Stimulated activated CD4-positive, alpha-beta T cell treated with anti-CD3 and anti-CD28 coated beads, Interleukin-4, amount 100 ng/mL, for 48 hours (primary cell): ENCODE measurements at regions not wholly inside any gene's neighbourhood (a gene's known extent, or its start where the extent isn't known, plus 50 kb on each side); places are given as distances from the start of the nearest gene placed in this dataset.
"Not testable (repeated sequence)": the region's sequence is repeated elsewhere in the genome, so short reads cannot be mapped to it uniquely, and the experiment has no call there.

Experiments
- DNase-seq, 2 donors: peaks; one replicate each; pipeline ENCODE4 v3.0.0-alpha.2; 2020; ENCODE audit warnings: low read depth in 2 of 2

DNA sequence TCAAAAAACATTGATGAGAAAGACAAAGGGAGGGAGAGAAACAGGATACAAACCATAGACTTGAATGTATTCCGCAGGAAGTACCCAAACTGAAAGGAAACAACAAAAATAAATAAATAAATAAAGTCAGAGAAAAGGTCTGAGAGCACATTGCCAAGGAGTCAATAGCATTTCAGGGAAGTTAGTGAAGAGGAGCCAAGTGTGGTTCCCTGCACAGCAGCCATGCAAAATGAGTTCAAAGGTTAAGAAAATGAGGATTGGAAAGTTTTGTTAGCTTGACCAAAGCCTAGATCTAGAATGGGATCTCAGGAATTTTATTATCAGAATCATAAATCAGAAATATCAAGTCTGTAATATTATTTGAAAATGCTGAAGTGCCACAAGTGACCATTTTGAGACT is 700.0 kb downstream of the MAFB start:
- DNase-seq: no peak

DNA sequence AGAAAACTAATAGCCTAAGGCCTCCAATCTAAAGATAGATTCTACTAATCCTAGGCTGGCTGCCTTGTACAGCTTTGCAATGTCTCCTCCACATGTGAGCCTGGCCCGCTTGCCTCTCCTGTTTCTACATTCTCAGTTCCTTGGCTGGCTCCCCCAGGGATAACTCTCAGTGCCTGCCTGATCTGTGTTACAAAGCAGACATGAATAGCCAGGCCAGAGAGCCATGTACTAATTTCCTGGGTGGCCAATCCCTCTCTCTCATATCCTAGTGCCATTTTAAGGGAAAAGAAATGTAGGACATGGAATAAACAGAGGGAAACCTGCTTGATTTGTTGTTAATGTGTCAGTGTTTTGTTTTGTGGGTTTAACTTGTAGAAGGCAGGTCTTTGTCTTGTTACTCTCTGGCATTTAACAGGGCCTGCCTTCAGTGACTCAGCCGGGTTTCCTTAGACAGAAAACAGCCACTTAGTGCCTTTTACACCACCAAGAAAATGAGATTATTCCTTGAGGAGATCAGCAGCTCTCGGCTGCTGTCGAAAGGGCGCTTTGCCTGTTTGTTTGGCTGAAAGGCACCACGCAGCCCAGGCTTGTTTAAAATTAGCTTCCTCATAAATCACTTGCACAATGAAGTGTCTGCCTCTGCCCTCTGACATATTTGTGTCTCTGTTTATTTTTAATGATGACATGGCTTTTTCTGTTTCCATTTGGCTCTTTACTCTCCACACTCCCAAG is 702.7 kb downstream of the MAFB start:
- no peak for DNase-seq

- no peak for DNase-seq
Measured at GRCh38 chr20:39985271-39985827, 703.7 kb downstream of the MAFB start.

- DNase-seq: no peak
Measured at GRCh38 chr20:39983655-39984054, 705.4 kb downstream of the MAFB start.

- no peak for DNase-seq
Measured at GRCh38 chr20:39983183-39983582, 705.9 kb downstream of the MAFB start.

- no peak for DNase-seq
Measured at GRCh38 chr20:39974966-39975501, 714.0 kb downstream of the MAFB start.

GRCh38 chr20:39968495-39968894 is 720.5 kb downstream of the MAFB start:
- DNase-seq: no peak

DNA sequence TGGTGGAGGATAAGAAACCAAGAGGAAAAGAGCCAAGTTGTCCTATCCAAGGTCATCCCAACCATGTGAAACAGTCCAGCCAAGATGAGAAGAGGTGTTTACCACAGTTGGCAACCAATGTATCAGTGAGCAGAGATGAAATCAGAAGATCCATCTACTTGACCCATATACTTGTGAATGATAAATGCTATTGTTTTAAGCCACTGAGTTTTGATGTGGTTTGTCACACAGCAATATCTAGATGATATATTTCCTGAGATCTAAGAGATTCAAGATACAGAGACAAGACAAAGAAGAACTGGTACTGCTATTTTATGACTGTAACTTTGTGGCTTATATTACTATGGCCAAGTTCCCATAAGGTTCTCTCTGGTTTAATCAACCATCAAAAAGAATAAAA is 721.2 kb downstream of the MAFB start:
- DNase-seq: no peak

GRCh38 chr20:39961637-39962244 is 727.3 kb downstream of the MAFB start:
- DNase-seq: no peak

DNA sequence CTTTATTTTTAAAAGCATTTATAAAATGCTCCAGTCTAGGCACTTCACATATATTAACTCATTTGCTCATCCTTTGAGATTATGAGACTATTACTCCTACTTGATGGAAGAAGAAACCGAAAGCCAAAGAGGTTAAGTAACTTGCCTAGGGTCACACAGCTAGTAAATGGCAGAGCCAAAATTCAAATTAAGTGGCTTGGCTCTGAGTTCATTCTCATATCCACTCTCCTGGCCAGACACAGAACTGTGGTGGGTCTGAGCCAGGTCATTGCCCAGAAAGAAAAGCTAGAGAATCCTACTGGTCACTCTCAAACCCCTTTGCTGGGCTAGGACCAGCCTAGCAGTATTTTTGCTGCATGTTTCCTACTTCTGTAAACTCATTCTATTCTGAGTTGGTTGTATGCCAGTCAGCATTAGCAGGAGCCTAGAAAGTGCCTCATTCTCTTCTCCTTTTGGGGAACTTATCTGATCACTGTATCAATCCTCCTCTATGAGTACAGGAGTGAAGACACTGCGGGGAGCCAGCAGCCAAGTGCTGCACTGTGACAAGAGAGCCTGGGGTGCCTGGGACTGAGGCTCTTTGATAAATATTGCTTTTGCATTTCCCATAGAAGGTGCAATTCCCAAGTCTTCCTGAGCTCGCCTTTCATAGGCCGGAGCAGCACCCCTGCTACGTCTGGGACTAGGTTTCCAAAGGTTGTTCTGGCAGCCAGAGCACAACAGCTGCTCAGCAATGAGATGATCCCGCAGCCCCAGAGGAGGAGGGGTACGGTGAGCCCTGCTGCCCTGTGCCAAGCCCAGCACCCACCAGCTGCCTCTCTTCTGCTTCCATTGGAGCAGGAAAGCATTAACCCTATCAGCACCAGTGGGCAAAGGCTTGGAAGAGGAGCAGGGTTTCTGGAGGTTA is 728.3 kb downstream of the MAFB start:
- DNase-seq: no peak

DNA sequence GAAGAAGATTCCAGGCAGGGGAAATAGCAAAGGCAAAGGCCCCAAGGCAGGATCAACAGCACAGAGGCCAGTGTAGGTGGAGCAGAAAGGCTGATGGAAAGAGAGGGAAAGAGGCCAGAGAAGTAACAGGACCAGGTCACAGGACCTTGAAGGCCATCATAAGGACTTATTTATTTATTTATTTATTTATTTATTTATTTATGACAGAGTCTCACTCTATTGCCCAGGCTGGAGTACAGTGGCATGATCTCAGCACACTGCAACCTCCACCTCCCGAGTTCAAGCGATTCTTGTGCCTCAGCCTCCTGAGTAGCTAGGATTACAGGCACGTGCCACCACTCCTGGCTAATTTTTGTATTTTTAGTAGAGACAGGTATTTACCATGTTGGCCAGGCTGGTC is 731.1 kb downstream of the MAFB start:
- DNase-seq: not testable (repeated sequence)

- DNase-seq: no peak
Measured at GRCh38 chr20:39954621-39955020, 734.4 kb downstream of the MAFB start.

GRCh38 chr20:39946931-39947330 is 742.1 kb downstream of the MAFB start:
- DNase-seq: no peak

- no peak for DNase-seq
Measured at GRCh38 chr20:39946053-39946810, 742.8 kb downstream of the MAFB start.

DNA sequence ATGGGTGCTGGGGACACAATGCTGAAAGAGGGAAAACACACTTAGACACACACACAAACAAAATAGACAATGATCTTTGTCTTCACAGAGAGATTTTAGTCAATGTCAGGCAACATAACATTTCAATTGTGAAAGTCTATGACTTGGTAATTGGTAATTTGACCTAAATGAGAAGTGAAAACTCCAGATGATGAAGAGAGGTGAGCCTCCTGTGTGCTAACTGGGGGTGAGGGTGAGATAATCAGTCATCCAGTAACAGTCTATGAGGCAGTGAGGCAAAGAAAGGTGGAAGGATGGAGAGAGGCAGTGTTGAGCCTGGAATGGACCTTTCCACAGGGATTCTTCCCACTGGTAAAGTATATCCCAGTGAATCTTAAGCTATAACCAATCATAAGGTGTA is 744.2 kb downstream of the MAFB start:
- DNase-seq: no peak

GRCh38 chr20:39943336-39943735 is 745.7 kb downstream of the MAFB start:
- DNase-seq: no peak

GRCh38 chr20:39941245-39941644 is 747.8 kb downstream of the MAFB start:
- DNase-seq: no peak

- no peak for DNase-seq
Measured at GRCh38 chr20:39939241-39939865, 749.7 kb downstream of the MAFB start.

DNA sequence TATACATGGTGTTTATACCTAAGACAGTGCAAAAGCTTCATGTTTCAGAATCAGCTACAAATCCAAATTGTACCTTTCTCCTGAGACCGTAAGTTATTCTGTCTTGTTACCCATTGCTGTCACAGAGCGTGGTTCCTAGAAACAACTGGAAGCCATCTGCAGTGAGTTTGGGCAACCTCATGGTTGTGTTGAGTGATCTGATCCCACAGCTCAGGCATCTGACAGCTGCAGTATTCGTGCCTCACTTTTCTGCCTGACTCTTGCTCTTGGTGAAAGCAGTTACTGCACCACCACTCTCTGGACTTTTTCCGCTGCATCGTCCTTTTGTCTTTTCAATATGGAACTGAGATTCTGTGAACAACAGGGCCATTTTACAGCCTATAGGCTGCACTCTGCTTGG is 752.6 kb downstream of the MAFB start:
- no peak for DNase-seq

GRCh38 chr20:39935901-39936300 is 753.1 kb downstream of the MAFB start:
- DNase-seq: no peak

GRCh38 chr20:39916236-39916765 is 772.7 kb downstream of the MAFB start:
- no peak for DNase-seq
